ENCODE measurements at regions not wholly inside any gene's neighbourhood (a gene's known extent, or its start where the extent isn't known, plus 50 kb on each side); places are given as distances from the start of the nearest gene placed in this dataset.

- no peak overlapping the region for H3K4ac ChIP-seq (ENCODE audit: low read length)
- DNase-seq (ENCODE audit: low spot score): no peak
- H3K4me3 ChIP-seq (ENCODE audit: low read length in 2 of 2): no peak overlapping the region
- no CpG with 5 or more reads among the region's 4 CpGs for WGBS, 2 donors (ENCODE audit: extremely low coverage in 2 of 2, insufficient read length in 2 of 2, insufficient replicate concordance in 1 of 2)
- no peaks in the 10 kb centered on the region for H3K4me1 ChIP-seq (ENCODE audit: control insufficient read depth in 2 of 2, insufficient read depth in 1 of 2, low read depth in 1 of 2, low read length in 2 of 2)
- no peak overlapping the region for H2AK5ac ChIP-seq (ENCODE audit: low read depth, low read length)
- no peak overlapping the region for H4K91ac ChIP-seq (ENCODE audit: low read depth, low read length, poor library complexity)
- H2BK5ac ChIP-seq (ENCODE audit: low read length): no peak overlapping the region
- no peaks in the 10 kb centered on the region for H3K79me1 ChIP-seq (ENCODE audit: low read depth, low read length)
- no peak overlapping the region for H2BK120ac ChIP-seq (ENCODE audit: low read depth, low read length)
- H3K4me2 ChIP-seq (ENCODE audit: insufficient read depth, low read length, poor library complexity, severe bottlenecking): no peak overlapping the region
- no peak overlapping the region for H3K27ac ChIP-seq (replicated peaks; ENCODE audit: low read length)
- no peak overlapping the region for H3K14ac ChIP-seq (ENCODE audit: low read length)
- no peak overlapping the region for H2BK15ac ChIP-seq (ENCODE audit: low read length)
- H4K8ac ChIP-seq (ENCODE audit: low read depth, low read length): no peak overlapping the region
- H2AFZ ChIP-seq (ENCODE audit: low read length): no peak overlapping the region
- H3K18ac ChIP-seq (ENCODE audit: low read length): no peak overlapping the region
- no peak overlapping the region for H3K23ac ChIP-seq (ENCODE audit: low read depth, low read length, poor library complexity)
- no peak overlapping the region for H3K9ac ChIP-seq (ENCODE audit: low read depth, low read length, poor library complexity)
- no peaks in the 10 kb centered on the region for H3K36me3 ChIP-seq (replicated peaks in 1 of 2; ENCODE audit: control insufficient read depth in 2 of 2, insufficient read depth in 2 of 2, low read length in 2 of 2)
- H3K27me3 ChIP-seq (ENCODE audit: control insufficient read depth in 3 of 3, insufficient read depth in 3 of 3, low read depth in 1 of 3, low read length in 3 of 3): peaks cover 0 to 2% (median 0%) of the 10 kb centered on the region in 3 experiments
- no peaks in the 10 kb centered on the region for H3K9me3 ChIP-seq (replicated peaks in 1 of 2; ENCODE audit: control insufficient read depth in 2 of 2, insufficient read depth in 1 of 2, low read depth in 1 of 2, low read length in 2 of 2)
- no peak overlapping the region for H2BK12ac ChIP-seq (ENCODE audit: low read length)
These were observed 609.7 kb upstream of the ARRDC4 start for GRCh38 chr15:97350813-97351212.

GRCh38 chr15:97383516-97383915 lies 577.0 kb upstream of the ARRDC4 start:
- no peak overlapping the region for H2AK5ac ChIP-seq (ENCODE audit: low read depth, low read length)
- no peak overlapping the region for H2BK120ac ChIP-seq (ENCODE audit: low read depth, low read length)
- no peaks in the 10 kb centered on the region for H3K27me3 ChIP-seq (ENCODE audit: control insufficient read depth in 3 of 3, insufficient read depth in 3 of 3, low read depth in 1 of 3, low read length in 3 of 3)
- no peak overlapping the region for H2BK5ac ChIP-seq (ENCODE audit: low read length)
- H4K8ac ChIP-seq (ENCODE audit: low read depth, low read length): no peak overlapping the region
- no peak overlapping the region for H3K9ac ChIP-seq (ENCODE audit: low read depth, low read length, poor library complexity)
- no peak overlapping the region for H3K4ac ChIP-seq (ENCODE audit: low read length)
- no peak overlapping the region for H2AFZ ChIP-seq (ENCODE audit: low read length)
- no peak overlapping the region for H3K23ac ChIP-seq (ENCODE audit: low read depth, low read length, poor library complexity)
- no peaks in the 10 kb centered on the region for H3K9me3 ChIP-seq (replicated peaks in 1 of 2; ENCODE audit: control insufficient read depth in 2 of 2, insufficient read depth in 1 of 2, low read depth in 1 of 2, low read length in 2 of 2)
- H3K79me1 ChIP-seq (ENCODE audit: low read depth, low read length): no peaks in the 10 kb centered on the region
- no peak overlapping the region for H2BK15ac ChIP-seq (ENCODE audit: low read length)
- no CpG with 5 or more reads among the region's 3 CpGs for WGBS, 2 donors (ENCODE audit: extremely low coverage in 2 of 2, insufficient read length in 2 of 2, insufficient replicate concordance in 1 of 2)
- H3K36me3 ChIP-seq (replicated peaks in 1 of 2; ENCODE audit: control insufficient read depth in 2 of 2, insufficient read depth in 2 of 2, low read length in 2 of 2): no peaks in the 10 kb centered on the region
- no peak overlapping the region for H3K18ac ChIP-seq (ENCODE audit: low read length)
- no peak overlapping the region for H3K27ac ChIP-seq (replicated peaks; ENCODE audit: low read length)
- no peak overlapping the region for H2BK12ac ChIP-seq (ENCODE audit: low read length)
- no peak overlapping the region for H3K4me2 ChIP-seq (ENCODE audit: insufficient read depth, low read length, poor library complexity, severe bottlenecking)
- DNase-seq (ENCODE audit: low spot score): no peak
- no peak overlapping the region for H3K4me3 ChIP-seq (ENCODE audit: low read length in 2 of 2)
- no peak overlapping the region for H4K91ac ChIP-seq (ENCODE audit: low read depth, low read length, poor library complexity)
- no peak overlapping the region for H3K14ac ChIP-seq (ENCODE audit: low read length)
- no peaks in the 10 kb centered on the region for H3K4me1 ChIP-seq (ENCODE audit: control insufficient read depth in 2 of 2, insufficient read depth in 1 of 2, low read depth in 1 of 2, low read length in 2 of 2)

- H4K91ac ChIP-seq (ENCODE audit: low read depth, low read length, poor library complexity): no peak overlapping the region
- H2BK5ac ChIP-seq (ENCODE audit: low read length): no peak overlapping the region
- no CpG with 5 or more reads among the region's 5 CpGs for WGBS, 2 donors (ENCODE audit: extremely low coverage in 2 of 2, insufficient read length in 2 of 2, insufficient replicate concordance in 1 of 2)
These were observed 573.6 kb upstream of the ARRDC4 start for GRCh38 chr15:97386940-97387339.

GRCh38 chr15:97401195-97401594 lies 559.3 kb upstream of the ARRDC4 start:
- Histone ChIP-seq H3K4me1 (ENCODE audit: control insufficient read depth in 2 of 2, insufficient read depth in 1 of 2, low read depth in 1 of 2, low read length in 2 of 2) (peaks cover 0 to 6% of the 10 kb centered on the region in 2 donors), H4K91ac (ENCODE audit: low read depth, low read length, poor library complexity) (no peak overlapping the region), H3K9ac (ENCODE audit: low read depth, low read length, poor library complexity) (no peak overlapping the region), H2AFZ (ENCODE audit: low read length) (no peak overlapping the region), H2AK5ac (ENCODE audit: low read depth, low read length) (no peak overlapping the region), H3K4me2 (ENCODE audit: insufficient read depth, low read length, poor library complexity, severe bottlenecking) (no peak overlapping the region), H2BK12ac (ENCODE audit: low read length) (no peak overlapping the region), H3K27me3 (ENCODE audit: control insufficient read depth in 3 of 3, insufficient read depth in 3 of 3, low read depth in 1 of 3, low read length in 3 of 3) (no peaks in the 10 kb centered on the region), H3K18ac (ENCODE audit: low read length) (peak overlapping the region; percentile 53), H3K36me3 (replicated peaks in 1 of 2; ENCODE audit: control insufficient read depth in 2 of 2, insufficient read depth in 2 of 2, low read length in 2 of 2) (no peaks in the 10 kb centered on the region), H2BK15ac (ENCODE audit: low read length) (no peak overlapping the region), H4K8ac (ENCODE audit: low read depth, low read length) (no peak overlapping the region), H3K79me1 (ENCODE audit: low read depth, low read length) (no peaks in the 10 kb centered on the region), H3K4me3 (ENCODE audit: low read length in 2 of 2) (no peak overlapping the region), H3K9me3 (replicated peaks in 1 of 2; ENCODE audit: control insufficient read depth in 2 of 2, insufficient read depth in 1 of 2, low read depth in 1 of 2, low read length in 2 of 2) (peaks cover 0 to 1% of the 10 kb centered on the region in 2 donors), H3K23ac (ENCODE audit: low read depth, low read length, poor library complexity) (no peak overlapping the region), H3K14ac (ENCODE audit: low read length) (no peak overlapping the region), H3K27ac (replicated peaks; ENCODE audit: low read length) (no peak overlapping the region), H2BK5ac (ENCODE audit: low read length) (no peak overlapping the region), H3K4ac (ENCODE audit: low read length) (no peak overlapping the region), H2BK120ac (ENCODE audit: low read depth, low read length) (no peak overlapping the region)
- DNase-seq (ENCODE audit: low spot score): no peak
- WGBS, 2 donors (ENCODE audit: extremely low coverage in 2 of 2, insufficient read length in 2 of 2, insufficient replicate concordance in 1 of 2): no CpG with 5 or more reads among the region's 4 CpGs

More at GRCh38 chr15:97386940-97387339, 573.6 kb upstream of the ARRDC4 start:
- no peaks in the 10 kb centered on the region for H3K4me1 ChIP-seq (ENCODE audit: control insufficient read depth in 2 of 2, insufficient read depth in 1 of 2, low read depth in 1 of 2, low read length in 2 of 2)
- no peak overlapping the region for H3K4me3 ChIP-seq (ENCODE audit: low read length in 2 of 2)
- no peaks in the 10 kb centered on the region for H3K9me3 ChIP-seq (replicated peaks in 1 of 2; ENCODE audit: control insufficient read depth in 2 of 2, insufficient read depth in 1 of 2, low read depth in 1 of 2, low read length in 2 of 2)
- no peak overlapping the region for H3K23ac ChIP-seq (ENCODE audit: low read depth, low read length, poor library complexity)
- no peak overlapping the region for H3K27ac ChIP-seq (replicated peaks; ENCODE audit: low read length)
- no peaks in the 10 kb centered on the region for H3K36me3 ChIP-seq (replicated peaks in 1 of 2; ENCODE audit: control insufficient read depth in 2 of 2, insufficient read depth in 2 of 2, low read length in 2 of 2)
- no peak overlapping the region for H3K18ac ChIP-seq (ENCODE audit: low read length)
- no peak overlapping the region for H3K14ac ChIP-seq (ENCODE audit: low read length)
- no peak overlapping the region for H3K4ac ChIP-seq (ENCODE audit: low read length)
- no peak for DNase-seq (ENCODE audit: low spot score)
- H2AK5ac ChIP-seq (ENCODE audit: low read depth, low read length): no peak overlapping the region
- H2AFZ ChIP-seq (ENCODE audit: low read length): no peak overlapping the region
- H2BK120ac ChIP-seq (ENCODE audit: low read depth, low read length): no peak overlapping the region
- H3K79me1 ChIP-seq (ENCODE audit: low read depth, low read length): no peaks in the 10 kb centered on the region
- no peak overlapping the region for H4K8ac ChIP-seq (ENCODE audit: low read depth, low read length)
- no peak overlapping the region for H3K9ac ChIP-seq (ENCODE audit: low read depth, low read length, poor library complexity)
- no peak overlapping the region for H2BK12ac ChIP-seq (ENCODE audit: low read length)
- no peak overlapping the region for H2BK15ac ChIP-seq (ENCODE audit: low read length)
- H3K27me3 ChIP-seq (ENCODE audit: control insufficient read depth in 3 of 3, insufficient read depth in 3 of 3, low read depth in 1 of 3, low read length in 3 of 3): no peaks in the 10 kb centered on the region
- H3K4me2 ChIP-seq (ENCODE audit: insufficient read depth, low read length, poor library complexity, severe bottlenecking): no peak overlapping the region
